ENCODE measurements at regions not wholly inside any gene's neighbourhood (a gene's known extent, or its start where the extent isn't known, plus 50 kb on each side); places are given as distances from the start of the nearest gene placed in this dataset.

GRCh38 chr5:9972059-9972458 is 277.6 kb downstream of the ATPSCKMT start:
- DNase-seq (ENCODE audit: extremely low spot score), result no peak
- ChIA-PET POLR2A (no interaction called here), CTCF (interaction anchor here (0.5 kb wide), 1 partner anchor 1453 kb away, joined by 4 read pairs; no protein-coding TSS in a partner anchor)
- TF ChIP-seq ELF4 (IDR thresholded peaks at IDR 0.05), result no peak
- TF ChIP-seq CTBP1 (IDR thresholded peaks at IDR 0.05; ENCODE audit: borderline replicate concordance), result no peak
- TF ChIP-seq SP1 (IDR thresholded peaks at IDR 0.05), result no peak
- TF ChIP-seq FOXM1 (IDR thresholded peaks at IDR 0.05; ENCODE audit: borderline replicate concordance), result no peak
- TF ChIP-seq HDGF (IDR thresholded peaks at IDR 0.05; ENCODE audit: borderline replicate concordance), result no peak
- TF ChIP-seq L3MBTL2 (conservative IDR thresholded peaks at IDR 0.05), result no peak
- TF ChIP-seq NFRKB (IDR thresholded peaks at IDR 0.05), result no peak
- TF ChIP-seq ARNT (IDR thresholded peaks at IDR 0.05), result no peak
- TF ChIP-seq LEF1 (IDR thresholded peaks at IDR 0.05; ENCODE audit: borderline replicate concordance), result no peak
- no peak for TF ChIP-seq TARDBP (IDR thresholded peaks at IDR 0.05)
- TF ChIP-seq BHLHE40 (IDR thresholded peaks at IDR 0.05; ENCODE audit: borderline replicate concordance), result no peak
- TF ChIP-seq PKNOX1 (IDR thresholded peaks at IDR 0.05), result no peak
- no peak for TF ChIP-seq FOXK2 (IDR thresholded peaks at IDR 0.05)
- no peak for TF ChIP-seq FOXA1 (IDR thresholded peaks at IDR 0.05)
- TF ChIP-seq ZNF384 (IDR thresholded peaks at IDR 0.05), result no peak
- TF ChIP-seq SUZ12 (IDR thresholded peaks at IDR 0.05), result no peak

GRCh38 chr5:9971301-9971700 is 278.4 kb downstream of the ATPSCKMT start:
- ChIA-PET CTCF (no interaction called here), POLR2A (no interaction called here)
- TF ChIP-seq TARDBP (IDR thresholded peaks at IDR 0.05) (no peak), ZNF384 (IDR thresholded peaks at IDR 0.05) (no peak), L3MBTL2 (conservative IDR thresholded peaks at IDR 0.05) (no peak)
- DNase-seq (ENCODE audit: extremely low spot score), result no peak

- ChIA-PET CTCF (no interaction called here), POLR2A (no interaction called here)
- TF ChIP-seq ELF4 (IDR thresholded peaks at IDR 0.05) (no peak), BHLHE40 (IDR thresholded peaks at IDR 0.05; ENCODE audit: borderline replicate concordance) (no peak)
- no peak for DNase-seq (ENCODE audit: extremely low spot score)
Measured at GRCh38 chr5:9958914-9959313, 290.8 kb downstream of the ATPSCKMT start.

- DNase-seq (ENCODE audit: extremely low spot score), result no peak
- POLR2A ChIA-PET, result no interaction called here
- CTCF ChIA-PET, result no interaction called here
- TF ChIP-seq FOXM1 (IDR thresholded peaks at IDR 0.05; ENCODE audit: borderline replicate concordance), result no peak
- TF ChIP-seq TARDBP (IDR thresholded peaks at IDR 0.05), result no peak
- no peak for TF ChIP-seq PKNOX1 (IDR thresholded peaks at IDR 0.05)
- TF ChIP-seq FOXK2 (IDR thresholded peaks at IDR 0.05), result no peak
- no peak for TF ChIP-seq FOXA1 (IDR thresholded peaks at IDR 0.05)
- TF ChIP-seq BHLHE40 (IDR thresholded peaks at IDR 0.05; ENCODE audit: borderline replicate concordance), result no peak
- no peak for TF ChIP-seq HDGF (IDR thresholded peaks at IDR 0.05; ENCODE audit: borderline replicate concordance)
- no peak for TF ChIP-seq L3MBTL2 (conservative IDR thresholded peaks at IDR 0.05)
- no peak for TF ChIP-seq ZNF384 (IDR thresholded peaks at IDR 0.05)
- no peak for TF ChIP-seq CTBP1 (IDR thresholded peaks at IDR 0.05; ENCODE audit: borderline replicate concordance)
- TF ChIP-seq ELF4 (IDR thresholded peaks at IDR 0.05), result no peak
- no peak for TF ChIP-seq NFRKB (IDR thresholded peaks at IDR 0.05)
- no peak for TF ChIP-seq SUZ12 (IDR thresholded peaks at IDR 0.05)
- TF ChIP-seq LEF1 (IDR thresholded peaks at IDR 0.05; ENCODE audit: borderline replicate concordance), result no peak
- no peak for TF ChIP-seq SP1 (IDR thresholded peaks at IDR 0.05)
- no peak for TF ChIP-seq ARNT (IDR thresholded peaks at IDR 0.05)
Measured at GRCh38 chr5:9957214-9957613, 292.5 kb downstream of the ATPSCKMT start.

GRCh38 chr5:9956725-9957124 is 293.0 kb downstream of the ATPSCKMT start:
- ChIA-PET CTCF (no interaction called here), POLR2A (no interaction called here)
- no peak for DNase-seq (ENCODE audit: extremely low spot score)
- TF ChIP-seq ARNT (IDR thresholded peaks at IDR 0.05) (no peak), LEF1 (IDR thresholded peaks at IDR 0.05; ENCODE audit: borderline replicate concordance) (no peak), NFRKB (IDR thresholded peaks at IDR 0.05) (no peak)

GRCh38 chr5:9955586-9955985 is 294.1 kb downstream of the ATPSCKMT start:
- no peak for DNase-seq (ENCODE audit: extremely low spot score)
- POLR2A ChIA-PET, result no interaction called here
- TF ChIP-seq FOXA1 (IDR thresholded peaks at IDR 0.05) (no peak), TARDBP (IDR thresholded peaks at IDR 0.05) (no peak), LEF1 (IDR thresholded peaks at IDR 0.05; ENCODE audit: borderline replicate concordance) (no peak), ARNT (IDR thresholded peaks at IDR 0.05) (no peak), SP1 (IDR thresholded peaks at IDR 0.05) (no peak), HDGF (IDR thresholded peaks at IDR 0.05; ENCODE audit: borderline replicate concordance) (no peak), FOXK2 (IDR thresholded peaks at IDR 0.05) (no peak), L3MBTL2 (conservative IDR thresholded peaks at IDR 0.05) (no peak)
- CTCF ChIA-PET, result no interaction called here

- CTCF ChIA-PET, result no interaction called here
- TF ChIP-seq BHLHE40 (IDR thresholded peaks at IDR 0.05; ENCODE audit: borderline replicate concordance) (no peak), ELF4 (IDR thresholded peaks at IDR 0.05) (no peak), L3MBTL2 (conservative IDR thresholded peaks at IDR 0.05) (no peak), LEF1 (IDR thresholded peaks at IDR 0.05; ENCODE audit: borderline replicate concordance) (no peak), ZNF384 (IDR thresholded peaks at IDR 0.05) (no peak), PKNOX1 (IDR thresholded peaks at IDR 0.05) (no peak), CTBP1 (IDR thresholded peaks at IDR 0.05; ENCODE audit: borderline replicate concordance) (no peak), SUZ12 (IDR thresholded peaks at IDR 0.05) (no peak), SP1 (IDR thresholded peaks at IDR 0.05) (no peak)
- POLR2A ChIA-PET, result no interaction called here
- DNase-seq (ENCODE audit: extremely low spot score), result no peak
Measured at GRCh38 chr5:9954869-9955268, 294.8 kb downstream of the ATPSCKMT start.
